NCI-H2171 (cell line): ENCODE measurements at regions not wholly inside any gene's neighbourhood (a gene's known extent, or its start where the extent isn't known, plus 50 kb on each side); places are given as distances from the start of the nearest gene placed in this dataset.
A peak's percentile ranks its signal among the peaks of the same experiment; 100 is the strongest.

Experiments used
- DNase-seq: peaks from one replicate; lab custom pipeline; 2025; lab: John Stamatoyannopoulos, UW

DNA sequence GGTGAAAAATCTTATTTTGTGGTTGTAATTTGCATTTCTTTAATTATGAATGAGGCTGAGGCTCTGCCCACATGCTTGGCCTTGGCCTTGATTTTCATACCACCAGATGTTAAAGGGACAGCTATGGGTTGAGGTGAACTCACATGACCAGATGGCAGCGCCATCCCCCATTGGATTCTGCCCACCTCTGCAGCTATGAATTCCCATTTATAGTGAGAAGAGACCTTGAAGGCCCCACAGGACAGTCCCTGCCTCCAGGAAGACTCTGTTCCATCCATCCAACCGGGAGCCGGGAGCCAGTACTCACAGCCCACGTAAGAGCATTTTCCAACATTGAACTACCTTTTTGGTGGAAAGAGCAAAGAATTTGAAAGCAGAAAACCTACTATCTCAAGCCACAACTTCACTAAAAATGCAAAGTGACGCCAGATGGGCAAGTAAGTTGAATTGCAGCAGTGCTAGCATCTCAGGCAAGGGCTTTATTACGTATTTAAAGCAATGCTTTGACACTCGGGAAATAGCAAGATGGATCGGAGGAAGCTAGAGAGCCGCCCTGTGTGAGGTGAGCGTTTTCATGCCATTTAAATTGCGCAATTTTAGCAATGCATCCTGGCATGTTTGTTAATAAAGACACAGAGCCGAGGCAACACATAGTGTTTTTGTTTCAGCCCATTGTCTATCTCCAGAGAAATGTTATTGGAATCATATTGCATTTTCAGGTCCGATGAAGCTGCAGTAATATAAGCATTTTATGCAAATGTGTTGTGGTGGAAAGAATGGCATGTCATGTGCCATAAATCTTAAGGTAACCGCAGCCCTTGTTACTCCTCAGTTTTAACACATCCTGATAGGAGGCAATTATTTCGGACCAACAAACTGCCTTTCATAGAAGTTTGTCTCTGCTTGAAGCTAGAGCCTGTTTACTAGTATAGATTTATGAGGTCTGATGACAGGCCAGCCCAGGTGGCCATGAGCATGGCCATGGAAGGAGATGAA, 273.4 kb upstream of the TNRC6C start:
- no peak for DNase-seq

DNA sequence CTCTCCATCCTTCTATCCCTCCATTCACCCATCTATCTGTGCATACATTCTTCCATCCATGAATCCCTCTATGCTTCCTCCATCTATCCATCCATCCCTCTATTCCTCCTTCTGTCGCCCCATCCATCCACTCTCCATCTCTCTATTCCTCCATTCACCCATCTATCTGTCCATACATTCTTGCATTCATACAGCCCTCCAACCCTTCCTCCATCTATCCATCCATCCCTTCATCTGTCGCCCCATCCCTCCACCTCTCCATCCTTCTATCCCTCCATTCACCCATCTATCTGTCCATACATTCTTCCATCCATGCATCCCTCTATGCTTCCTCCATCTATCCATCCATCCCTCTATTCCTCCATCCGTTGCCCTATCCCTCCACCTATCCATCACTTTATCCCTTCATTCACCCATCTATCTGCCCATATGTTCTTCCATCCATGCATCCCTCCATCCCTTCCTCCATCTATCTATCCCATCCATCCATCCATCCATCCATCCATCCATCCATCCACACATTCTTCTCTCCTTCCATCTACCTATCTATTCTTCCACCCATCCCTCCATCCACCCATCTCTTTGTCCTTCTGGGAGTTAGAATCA, 272.5 kb upstream of the TNRC6C start:
- no peak for DNase-seq

- no peak for DNase-seq
These were observed 271.6 kb upstream of the TNRC6C start for GRCh38 chr17:77686903-77687302.

- no peak for DNase-seq
These were observed 271.1 kb upstream of the TNRC6C start for GRCh38 chr17:77687417-77687816.

GRCh38 chr17:77687921-77688320, 270.6 kb upstream of the TNRC6C start:
- no peak for DNase-seq

GRCh38 chr17:77688369-77688768, 270.1 kb upstream of the TNRC6C start:
- no peak for DNase-seq

GRCh38 chr17:77690271-77691161, 268.0 kb upstream of the TNRC6C start:
- DNase-seq: no peak

DNA sequence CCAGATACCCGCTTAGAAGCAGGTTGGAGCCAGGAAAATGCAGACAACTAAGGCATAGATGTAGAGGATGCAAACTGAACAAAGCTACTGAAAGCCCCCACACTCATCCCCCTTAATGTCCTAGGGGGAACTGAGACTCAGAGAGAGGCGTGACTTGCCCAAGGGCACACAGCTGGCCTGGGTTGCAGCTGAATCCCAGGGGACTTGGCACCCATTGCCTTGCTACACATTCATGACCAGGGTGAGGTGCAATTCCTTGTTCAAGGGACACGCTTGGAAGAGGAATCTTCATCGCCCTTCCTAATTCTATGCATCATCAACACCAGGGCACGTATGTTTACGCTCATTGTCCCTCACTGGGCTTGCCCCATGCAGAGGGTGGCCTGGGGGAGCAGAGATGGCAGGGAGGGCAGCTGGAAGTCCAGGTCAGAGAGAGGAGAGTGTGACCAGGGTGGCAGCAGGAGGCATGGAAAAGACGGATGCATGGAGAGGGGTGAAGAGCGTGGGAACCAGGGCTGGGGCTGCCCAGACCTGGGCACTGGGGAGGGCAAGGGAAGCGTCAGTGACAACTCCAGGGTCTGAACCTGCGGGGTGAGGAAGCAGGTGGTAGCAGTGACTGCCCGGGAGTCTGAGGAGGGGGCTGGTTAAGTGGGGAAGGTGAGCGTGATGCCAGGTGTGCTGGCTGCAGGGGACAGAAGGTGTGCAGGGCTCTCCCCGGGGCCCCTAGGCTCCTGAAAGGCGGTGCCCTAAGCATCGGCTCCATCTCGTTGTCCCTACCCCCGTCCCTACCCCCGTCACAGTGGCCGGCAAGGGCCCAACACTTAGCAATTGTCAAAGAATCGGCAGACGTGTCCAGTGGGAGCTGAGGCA, 267.1 kb upstream of the TNRC6C start:
- DNase-seq: no peak

- DNase-seq: no peak
These were observed 265.8 kb upstream of the TNRC6C start for GRCh38 chr17:77692571-77693161.

DNA sequence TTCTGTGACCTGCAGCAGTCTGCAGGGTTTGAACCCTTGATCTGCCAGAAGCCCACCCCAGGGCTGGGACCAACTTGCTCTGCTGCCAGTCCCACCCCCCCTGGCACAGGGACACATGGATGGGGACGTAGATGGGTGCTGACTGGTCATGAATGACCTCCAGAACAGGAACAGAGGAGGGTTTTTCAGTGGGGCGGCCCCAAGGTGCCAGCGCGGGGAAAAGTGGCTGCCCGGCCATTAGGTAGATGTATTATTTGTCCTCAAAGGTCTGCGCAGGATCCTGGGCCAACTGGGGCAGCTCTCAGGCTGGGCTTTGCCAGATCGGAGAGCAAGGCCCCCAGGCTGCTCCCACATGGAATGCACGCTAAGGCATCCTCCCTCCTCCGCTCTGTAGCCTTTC, 265.2 kb upstream of the TNRC6C start:
- no peak for DNase-seq

GRCh38 chr17:77693776-77694175, 264.7 kb upstream of the TNRC6C start:
- DNase-seq: no peak

- DNase-seq: no peak
These were observed 263.8 kb upstream of the TNRC6C start for GRCh38 chr17:77694391-77695363.

- no peak for DNase-seq
These were observed 263.1 kb upstream of the TNRC6C start for GRCh38 chr17:77695386-77695785.

DNA sequence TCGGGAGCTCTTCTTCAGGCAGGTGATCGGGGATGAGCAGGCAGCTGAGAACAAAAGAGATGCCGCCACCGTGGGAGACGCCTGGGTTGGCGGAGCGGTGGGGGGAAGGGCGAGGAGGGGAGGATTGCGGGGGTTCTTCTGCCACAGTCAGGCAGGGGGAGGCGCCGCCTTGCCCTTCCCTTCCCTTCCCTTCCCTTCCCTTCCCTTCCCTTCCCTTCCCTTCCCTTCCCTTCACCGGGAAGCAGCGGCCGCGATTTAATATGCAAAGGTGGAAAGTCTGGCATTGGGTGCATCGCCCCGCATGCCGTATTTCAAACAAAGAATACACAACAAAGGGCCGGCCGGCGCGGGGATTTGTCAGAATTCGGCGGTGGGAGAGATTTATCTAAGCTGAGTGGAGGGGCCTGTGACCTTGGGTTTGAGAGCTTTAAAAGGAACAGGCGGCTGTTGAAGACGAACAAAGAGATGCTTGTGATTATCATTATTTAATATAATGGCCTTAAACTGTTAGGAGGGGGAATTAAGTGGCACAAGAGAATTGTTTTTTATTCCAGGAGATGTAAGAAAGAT, 262.3 kb upstream of the TNRC6C start:
- DNase-seq: no peak

- DNase-seq: no peak
These were observed 261.6 kb upstream of the TNRC6C start for GRCh38 chr17:77696721-77697460.

- DNase-seq: no peak
These were observed 260.8 kb upstream of the TNRC6C start for GRCh38 chr17:77697480-77698400.

DNA sequence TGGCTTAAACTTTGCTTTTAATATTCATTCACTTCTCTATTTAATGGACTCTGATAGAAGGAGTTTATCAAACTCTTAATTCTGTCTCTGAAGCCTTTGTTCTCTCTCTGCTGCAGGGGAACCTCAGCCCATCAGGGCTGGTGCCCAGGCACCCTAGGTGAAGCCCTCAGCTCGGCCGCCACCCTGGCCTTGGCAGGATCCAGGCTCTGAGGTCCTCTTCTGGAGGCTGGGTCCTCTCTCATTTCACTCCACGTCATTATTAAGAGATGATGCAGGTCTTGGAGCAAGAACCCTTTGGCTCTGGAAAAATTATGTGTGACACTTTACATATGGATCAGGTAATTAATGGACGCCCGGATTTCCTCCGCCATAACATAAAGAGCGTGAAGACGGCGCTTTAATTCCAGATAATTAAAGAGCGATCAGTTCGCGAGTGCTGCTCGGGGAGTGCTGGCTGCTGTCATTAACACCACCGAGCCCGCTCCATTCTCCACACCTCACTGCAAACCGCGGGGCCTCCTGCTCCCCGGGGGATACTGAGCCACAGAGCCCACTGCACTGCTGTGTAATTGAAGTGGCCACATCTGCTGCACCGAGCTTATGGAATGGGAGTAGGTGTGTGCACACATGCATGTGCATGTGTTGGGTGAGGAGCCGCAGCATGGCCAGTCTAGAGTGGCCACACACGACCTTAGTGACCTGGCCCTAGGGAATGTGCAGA, 259.4 kb upstream of the TNRC6C start:
- DNase-seq: peak; percentile 53
